Type B pancreatic cell (in vitro differentiated cells): ENCODE measurements at regions not wholly inside any gene's neighbourhood (a gene's known extent, or its start where the extent isn't known, plus 50 kb on each side); places are given as distances from the start of the nearest gene placed in this dataset.

Source experiments
- DNase-seq: peaks from one replicate; pipeline ENCODE4 v3.0.0; 2021; ENCODE audit warnings: mixed read lengths; ENCODE audit not compliant: unreplicated experiment; ENCODE audit errors: extremely low spot score
- H3K27ac Mint-ChIP-seq: 2 replicates; pipeline ENCODE4 v1.8.0; 2021; ENCODE audit warnings: mild to moderate bottlenecking, mixed read lengths
- H3K27me3 Mint-ChIP-seq: 2 replicates; pipeline ENCODE4 v1.8.0; 2021; ENCODE audit warnings: mixed read lengths
- H3K36me3 Mint-ChIP-seq: 2 replicates; pipeline ENCODE4 v1.8.0; 2021; ENCODE audit warnings: mixed read lengths
- H3K4me1 Mint-ChIP-seq: one replicate; pipeline ENCODE4 v1.8.0; 2021; ENCODE audit warnings: mixed read lengths; ENCODE audit not compliant: unreplicated experiment
- H3K4me3 Mint-ChIP-seq: 2 replicates; pipeline ENCODE4 v1.8.0; 2021; ENCODE audit warnings: mild to moderate bottlenecking, mixed read lengths
- H3K9me3 Mint-ChIP-seq: 2 replicates; pipeline ENCODE4 v1.8.0; 2021; ENCODE audit warnings: mixed read lengths
- TF ChIP-seq, protein P1 (sequence below): fragments of 200-600 bp; sonication (generic); conservative IDR thresholded peaks from 2 replicates; pipeline ENCODE4 v1.5.0; 2021; ENCODE audit warnings: antibody characterized with exemption, mild to moderate bottlenecking

GRCh38 chr12:24473097-24473496 is 475.8 kb downstream of the BCAT1 start:
- peaks cover 4% of the 10 kb centered on the region for H3K4me1 Mint-ChIP-seq
- TF ChIP-seq, protein P1, sequence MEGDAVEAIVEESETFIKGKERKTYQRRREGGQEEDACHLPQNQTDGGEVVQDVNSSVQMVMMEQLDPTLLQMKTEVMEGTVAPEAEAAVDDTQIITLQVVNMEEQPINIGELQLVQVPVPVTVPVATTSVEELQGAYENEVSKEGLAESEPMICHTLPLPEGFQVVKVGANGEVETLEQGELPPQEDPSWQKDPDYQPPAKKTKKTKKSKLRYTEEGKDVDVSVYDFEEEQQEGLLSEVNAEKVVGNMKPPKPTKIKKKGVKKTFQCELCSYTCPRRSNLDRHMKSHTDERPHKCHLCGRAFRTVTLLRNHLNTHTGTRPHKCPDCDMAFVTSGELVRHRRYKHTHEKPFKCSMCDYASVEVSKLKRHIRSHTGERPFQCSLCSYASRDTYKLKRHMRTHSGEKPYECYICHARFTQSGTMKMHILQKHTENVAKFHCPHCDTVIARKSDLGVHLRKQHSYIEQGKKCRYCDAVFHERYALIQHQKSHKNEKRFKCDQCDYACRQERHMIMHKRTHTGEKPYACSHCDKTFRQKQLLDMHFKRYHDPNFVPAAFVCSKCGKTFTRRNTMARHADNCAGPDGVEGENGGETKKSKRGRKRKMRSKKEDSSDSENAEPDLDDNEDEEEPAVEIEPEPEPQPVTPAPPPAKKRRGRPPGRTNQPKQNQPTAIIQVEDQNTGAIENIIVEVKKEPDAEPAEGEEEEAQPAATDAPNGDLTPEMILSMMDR: no peak
- H3K27me3 Mint-ChIP-seq: no peaks in the 10 kb centered on the region
- H3K27ac Mint-ChIP-seq: peak overlapping the region; percentile 39
- peaks cover 13% of the 10 kb centered on the region for H3K36me3 Mint-ChIP-seq
- no peak for DNase-seq
- H3K9me3 Mint-ChIP-seq: no peaks in the 10 kb centered on the region
- H3K4me3 Mint-ChIP-seq: no peak overlapping the region

GRCh38 chr12:24470050-24470449 is 478.9 kb downstream of the BCAT1 start:
- Mint-ChIP-seq H3K4me3 (no peak overlapping the region), H3K9me3 (no peaks in the 10 kb centered on the region), H3K4me1 (peaks cover 4% of the 10 kb centered on the region), H3K27ac (no peak overlapping the region), H3K36me3 (peaks cover 18% of the 10 kb centered on the region), H3K27me3 (peaks cover 2% of the 10 kb centered on the region)
- no peak for DNase-seq
- TF ChIP-seq, protein P1: no peak

DNA sequence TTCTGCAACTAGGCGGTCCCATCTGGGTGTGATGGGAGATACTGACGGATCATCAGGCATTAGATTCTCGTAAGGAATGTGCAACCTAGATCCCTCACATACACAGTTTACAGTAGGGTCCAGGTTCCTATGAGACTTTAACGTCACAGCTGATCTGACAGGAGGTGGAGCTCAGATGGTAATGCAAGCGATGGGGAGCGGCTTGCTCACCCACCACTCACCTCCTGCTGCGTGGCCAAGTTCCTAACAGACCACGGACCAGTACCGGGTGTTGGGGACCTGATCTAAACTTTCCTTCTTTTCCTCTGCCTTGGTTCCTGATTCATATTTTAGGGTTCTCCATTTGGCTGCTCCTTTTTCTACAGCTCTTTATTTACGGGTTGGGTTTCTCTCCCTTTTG is 479.8 kb downstream of the BCAT1 start:
- TF ChIP-seq, protein P1: no peak
- H3K36me3 Mint-ChIP-seq: peaks cover 20% of the 10 kb centered on the region
- no peak overlapping the region for H3K27ac Mint-ChIP-seq
- H3K9me3 Mint-ChIP-seq: no peaks in the 10 kb centered on the region
- no peak overlapping the region for H3K4me3 Mint-ChIP-seq
- DNase-seq: no peak
- H3K4me1 Mint-ChIP-seq: peaks cover 4% of the 10 kb centered on the region
- H3K27me3 Mint-ChIP-seq: peaks cover 2% of the 10 kb centered on the region

- H3K27ac Mint-ChIP-seq: no peak overlapping the region
- no peaks in the 10 kb centered on the region for H3K9me3 Mint-ChIP-seq
- H3K4me1 Mint-ChIP-seq: peaks cover 4% of the 10 kb centered on the region
- TF ChIP-seq, protein P1: no peak
- H3K27me3 Mint-ChIP-seq: peaks cover 2% of the 10 kb centered on the region
- DNase-seq: no peak
- peaks cover 20% of the 10 kb centered on the region for H3K36me3 Mint-ChIP-seq
- H3K4me3 Mint-ChIP-seq: no peak overlapping the region
Measured at GRCh38 chr12:24467226-24467625, 481.7 kb downstream of the BCAT1 start.

DNA sequence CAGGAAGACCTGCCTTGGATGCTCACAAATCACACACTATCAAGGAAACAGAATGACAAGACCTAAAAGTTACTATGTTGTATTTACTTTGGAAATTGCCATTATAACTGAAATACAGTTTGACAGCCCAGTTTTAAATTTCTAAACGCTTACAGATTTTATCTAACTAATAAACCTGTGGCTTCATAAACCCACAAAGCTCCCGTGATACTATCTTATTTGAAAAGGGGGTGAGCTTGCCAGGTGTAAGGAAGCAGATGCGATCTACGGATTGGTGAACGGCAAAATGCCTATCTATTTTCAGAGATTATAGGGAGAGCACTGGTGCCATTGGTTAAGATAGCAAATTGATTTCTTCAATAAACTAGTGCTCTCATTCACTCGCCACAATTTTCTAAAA is 485.5 kb downstream of the BCAT1 start:
- Mint-ChIP-seq H3K4me3 (no peak overlapping the region), H3K9me3 (no peaks in the 10 kb centered on the region), H3K27me3 (peaks cover 6% of the 10 kb centered on the region), H3K36me3 (peaks cover 8% of the 10 kb centered on the region), H3K27ac (no peak overlapping the region), H3K4me1 (no peaks in the 10 kb centered on the region)
- no peak for DNase-seq
- TF ChIP-seq, protein P1: no peak

DNA sequence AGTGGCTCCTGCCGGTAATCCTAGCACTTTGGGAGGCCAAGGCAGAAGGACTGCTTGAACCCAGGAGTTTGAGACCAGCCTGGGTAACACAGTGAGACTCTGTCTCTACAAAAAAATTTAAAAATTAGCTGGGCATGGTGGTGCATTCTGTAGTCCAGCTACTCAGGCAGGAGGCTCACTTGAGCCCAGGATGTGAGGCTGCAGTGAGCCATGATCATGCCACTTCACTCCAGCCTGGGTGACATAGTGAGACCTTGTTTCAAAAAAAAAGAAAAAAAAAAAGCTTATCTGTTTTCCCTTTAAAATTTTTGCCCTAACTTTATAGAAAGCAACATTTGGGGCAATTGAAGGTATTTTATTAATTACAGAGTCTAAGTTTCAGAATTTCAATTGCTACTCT is 486.0 kb downstream of the BCAT1 start:
- TF ChIP-seq, protein P1: no peak
- DNase-seq: no peak
- no peak overlapping the region for H3K4me3 Mint-ChIP-seq
- no peaks in the 10 kb centered on the region for H3K4me1 Mint-ChIP-seq
- peaks cover 7% of the 10 kb centered on the region for H3K36me3 Mint-ChIP-seq
- peaks cover 6% of the 10 kb centered on the region for H3K27me3 Mint-ChIP-seq
- no peak overlapping the region for H3K27ac Mint-ChIP-seq
- H3K9me3 Mint-ChIP-seq: no peaks in the 10 kb centered on the region
